ENCODE measurements at regions not wholly inside any gene's neighbourhood (a gene's known extent, or its start where the extent isn't known, plus 50 kb on each side); places are given as distances from the start of the nearest gene placed in this dataset.

DNA sequence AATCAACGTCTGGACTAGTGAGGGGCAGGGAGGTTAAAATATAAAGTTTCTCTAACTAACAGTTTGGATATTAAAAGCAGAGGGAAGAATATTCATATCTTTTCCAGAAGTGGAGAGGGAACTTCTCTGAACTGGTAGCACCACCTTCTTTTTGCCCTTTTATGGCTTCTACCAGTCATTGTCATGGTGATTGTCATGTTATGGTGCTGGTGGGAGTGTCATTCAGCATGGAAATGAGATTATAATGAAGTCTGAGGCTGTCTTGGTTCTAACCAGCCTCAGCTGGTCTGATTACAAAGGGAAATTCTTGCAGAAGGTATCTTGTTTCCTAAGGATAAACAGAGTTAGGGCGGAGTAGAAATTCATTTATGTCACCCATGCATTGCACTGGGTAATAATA lies 523.8 kb downstream of the ZWINT start:
- TF ChIP-seq ZFP30 (CRISPR knock-in tag; IDR thresholded peaks at IDR 0.05) (no peak), RARB (CRISPR knock-in tag; IDR thresholded peaks at IDR 0.05) (no peak), TOX (CRISPR knock-in tag; IDR thresholded peaks at IDR 0.05; ENCODE audit: borderline replicate concordance) (no peak)
- TF ChIP-seq, protein P1, sequence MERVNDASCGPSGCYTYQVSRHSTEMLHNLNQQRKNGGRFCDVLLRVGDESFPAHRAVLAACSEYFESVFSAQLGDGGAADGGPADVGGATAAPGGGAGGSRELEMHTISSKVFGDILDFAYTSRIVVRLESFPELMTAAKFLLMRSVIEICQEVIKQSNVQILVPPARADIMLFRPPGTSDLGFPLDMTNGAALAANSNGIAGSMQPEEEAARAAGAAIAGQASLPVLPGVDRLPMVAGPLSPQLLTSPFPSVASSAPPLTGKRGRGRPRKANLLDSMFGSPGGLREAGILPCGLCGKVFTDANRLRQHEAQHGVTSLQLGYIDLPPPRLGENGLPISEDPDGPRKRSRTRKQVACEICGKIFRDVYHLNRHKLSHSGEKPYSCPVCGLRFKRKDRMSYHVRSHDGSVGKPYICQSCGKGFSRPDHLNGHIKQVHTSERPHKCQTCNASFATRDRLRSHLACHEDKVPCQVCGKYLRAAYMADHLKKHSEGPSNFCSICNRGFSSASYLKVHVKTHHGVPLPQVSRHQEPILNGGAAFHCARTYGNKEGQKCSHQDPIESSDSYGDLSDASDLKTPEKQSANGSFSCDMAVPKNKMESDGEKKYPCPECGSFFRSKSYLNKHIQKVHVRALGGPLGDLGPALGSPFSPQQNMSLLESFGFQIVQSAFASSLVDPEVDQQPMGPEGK (CRISPR knock-in tag; IDR thresholded peaks at IDR 0.05; ENCODE audit: borderline replicate concordance), result no peak
- TF ChIP-seq, protein P2, sequence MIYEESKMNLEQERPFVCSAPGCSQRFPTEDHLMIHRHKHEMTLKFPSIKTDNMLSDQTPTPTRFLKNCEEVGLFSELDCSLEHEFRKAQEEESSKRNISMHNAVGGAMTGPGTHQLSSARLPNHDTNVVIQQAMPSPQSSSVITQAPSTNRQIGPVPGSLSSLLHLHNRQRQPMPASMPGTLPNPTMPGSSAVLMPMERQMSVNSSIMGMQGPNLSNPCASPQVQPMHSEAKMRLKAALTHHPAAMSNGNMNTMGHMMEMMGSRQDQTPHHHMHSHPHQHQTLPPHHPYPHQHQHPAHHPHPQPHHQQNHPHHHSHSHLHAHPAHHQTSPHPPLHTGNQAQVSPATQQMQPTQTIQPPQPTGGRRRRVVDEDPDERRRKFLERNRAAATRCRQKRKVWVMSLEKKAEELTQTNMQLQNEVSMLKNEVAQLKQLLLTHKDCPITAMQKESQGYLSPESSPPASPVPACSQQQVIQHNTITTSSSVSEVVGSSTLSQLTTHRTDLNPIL (CRISPR knock-in tag; IDR thresholded peaks at IDR 0.05; ENCODE audit: low read depth), result no peak
